GM18873 (cell line): ENCODE measurements at regions not wholly inside any gene's neighbourhood (a gene's known extent, or its start where the extent isn't known, plus 50 kb on each side); places are given as distances from the start of the nearest gene placed in this dataset.
"Not testable (repeated sequence)": the region's sequence is repeated elsewhere in the genome, so short reads cannot be mapped to it uniquely, and the experiment has no call there.

ENCODE experiments used
- ATAC-seq: cut with Tn5 transposase; IDR thresholded peaks from one replicate; pipeline ENCODE4 v1.9.1; 2021; ENCODE audit warnings: mild to moderate bottlenecking, moderate library complexity, moderate number of reproducible peaks; ENCODE audit not compliant: unreplicated experiment, low FRiP score

GRCh38 chr2:224650815-224651439, 65.2 kb downstream of the CCDC195 start:
- ATAC-seq = no peak

- not testable (repeated sequence) for ATAC-seq
These were observed 62.5 kb upstream of the CUL3 start for GRCh38 chr2:224647684-224648083.

GRCh38 chr2:224646242-224646846, 61.2 kb upstream of the CUL3 start:
- peak; percentile 54 for ATAC-seq

DNA sequence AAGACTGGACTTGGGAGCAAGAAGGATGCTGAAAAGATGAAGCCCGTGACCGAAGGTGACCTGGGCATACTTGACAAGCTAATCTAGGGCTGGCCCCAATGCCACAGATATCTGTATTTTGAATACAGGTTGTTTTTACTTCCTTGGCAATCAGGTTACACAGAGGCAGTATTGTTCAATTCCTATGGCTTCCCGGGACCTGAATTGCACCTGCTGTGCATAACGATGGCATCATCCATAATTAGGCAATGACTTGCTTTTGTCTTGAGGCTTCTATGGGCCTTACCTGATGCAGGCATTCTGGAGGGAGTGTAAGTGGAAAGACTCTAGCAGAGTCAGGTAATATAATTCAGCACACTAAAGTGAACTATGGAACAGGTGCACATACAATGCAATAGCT, 60.6 kb upstream of the CUL3 start:
- no peak for ATAC-seq

- ATAC-seq = no peak
These were observed 55.5 kb upstream of the CUL3 start for GRCh38 chr2:224640679-224641078.

- ATAC-seq = peak; percentile 89
These were observed 53.2 kb upstream of the CUL3 start for GRCh38 chr2:224638301-224638823.
